Esophagus muscularis mucosa (tissue), 3 donors: ENCODE measurements at regions not wholly inside any gene's neighbourhood (a gene's known extent, or its start where the extent isn't known, plus 50 kb on each side); places are given as distances from the start of the nearest gene placed in this dataset.

Experiments
- POLR2AphosphoS5 ChIP-seq, 2 donors: sonication (generic); formaldehyde crosslinking; IDR thresholded peaks; one replicate each; pipeline ENCODE4 v1.6.1; 2017; ENCODE audit warnings: antibody characterized with exemption in 2 of 2
- TF ChIP-seq, protein P1 (sequence below), 3 experiments: fragments of 200-600 bp in 2 of 3; fragments of 450-650 bp in 1 of 3; sonication (generic) in 2 of 3; IDR thresholded peaks; one replicate each; pipeline ENCODE4 v1.5.1; 2017 to 2019; ENCODE audit warnings: antibody characterized with exemption in 3 of 3, mild to moderate bottlenecking in 2 of 3, moderate library complexity in 1 of 3

DNA sequence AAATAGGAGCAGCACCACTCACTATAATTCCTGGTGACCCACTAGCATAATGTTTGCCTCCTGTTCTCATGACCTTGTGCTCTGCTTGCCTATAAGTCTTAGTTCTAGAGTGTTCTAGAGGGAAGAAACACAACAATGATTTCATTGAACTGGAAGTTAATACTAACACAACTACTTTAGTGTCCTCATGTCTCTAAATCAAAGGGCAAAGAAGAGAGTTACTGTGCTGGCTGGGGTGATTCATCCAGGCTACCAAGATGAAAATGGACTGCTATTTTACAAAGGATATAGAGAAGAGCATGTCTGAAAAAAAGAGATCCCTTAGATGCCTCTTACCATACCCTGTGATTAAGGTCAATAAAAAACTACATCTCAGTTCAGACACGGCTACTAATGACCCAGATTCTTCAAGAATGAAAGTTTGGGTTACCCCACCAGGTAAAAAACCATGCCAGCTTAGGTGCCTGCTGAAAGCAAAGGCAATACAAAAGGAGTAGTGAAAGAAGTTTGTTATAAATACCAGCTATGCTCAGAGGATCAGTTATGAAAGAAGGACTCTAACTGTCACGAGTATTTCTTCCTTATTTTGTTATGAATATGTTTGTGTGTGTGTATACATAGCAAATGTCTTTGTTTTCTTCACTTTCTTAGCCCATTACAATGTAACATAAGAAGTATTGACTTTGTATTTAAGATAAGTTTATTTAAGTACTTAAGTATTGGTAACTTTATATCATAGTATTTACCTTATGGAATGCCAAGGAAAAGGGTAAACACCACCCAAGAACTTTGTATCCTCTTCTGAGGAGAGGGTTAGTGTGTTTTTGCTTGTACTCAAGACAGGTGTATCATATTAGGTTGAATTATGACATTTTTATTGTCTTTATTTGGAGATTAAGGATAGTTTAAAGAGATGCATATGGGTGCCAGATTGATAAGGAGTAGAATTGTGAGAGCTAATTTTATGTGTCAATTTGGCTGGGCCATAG is 314.1 kb upstream of the PTGER4 start:
- TF ChIP-seq POLR2AphosphoS5 (IDR thresholded peaks at IDR 0.05), result no peak
- TF ChIP-seq, protein P1, sequence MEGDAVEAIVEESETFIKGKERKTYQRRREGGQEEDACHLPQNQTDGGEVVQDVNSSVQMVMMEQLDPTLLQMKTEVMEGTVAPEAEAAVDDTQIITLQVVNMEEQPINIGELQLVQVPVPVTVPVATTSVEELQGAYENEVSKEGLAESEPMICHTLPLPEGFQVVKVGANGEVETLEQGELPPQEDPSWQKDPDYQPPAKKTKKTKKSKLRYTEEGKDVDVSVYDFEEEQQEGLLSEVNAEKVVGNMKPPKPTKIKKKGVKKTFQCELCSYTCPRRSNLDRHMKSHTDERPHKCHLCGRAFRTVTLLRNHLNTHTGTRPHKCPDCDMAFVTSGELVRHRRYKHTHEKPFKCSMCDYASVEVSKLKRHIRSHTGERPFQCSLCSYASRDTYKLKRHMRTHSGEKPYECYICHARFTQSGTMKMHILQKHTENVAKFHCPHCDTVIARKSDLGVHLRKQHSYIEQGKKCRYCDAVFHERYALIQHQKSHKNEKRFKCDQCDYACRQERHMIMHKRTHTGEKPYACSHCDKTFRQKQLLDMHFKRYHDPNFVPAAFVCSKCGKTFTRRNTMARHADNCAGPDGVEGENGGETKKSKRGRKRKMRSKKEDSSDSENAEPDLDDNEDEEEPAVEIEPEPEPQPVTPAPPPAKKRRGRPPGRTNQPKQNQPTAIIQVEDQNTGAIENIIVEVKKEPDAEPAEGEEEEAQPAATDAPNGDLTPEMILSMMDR (IDR thresholded peaks at IDR 0.05), result no peak
